WTC11 (cell line): ENCODE measurements at regions not wholly inside any gene's neighbourhood (a gene's known extent, or its start where the extent isn't known, plus 50 kb on each side); places are given as distances from the start of the nearest gene placed in this dataset.

Source experiments
- ATAC-seq: fragments of 200-7000 bp; cut with Tn5 transposase; 2 replicates; pipeline ENCODE4 v1.10.0; 2021; ENCODE audit warnings: mild to moderate bottlenecking, moderate library complexity
- CTCF ChIA-PET: fragments of 300-600 bp; sonication (Branson Sonifier 250); formaldehyde crosslinking; loops from one replicate; lab custom pipeline; 2021; ENCODE audit warnings: antibody characterized with exemption; lab: Charles Lee
- POLR2A ChIA-PET: fragments of 350-600 bp; sonication (Branson Sonifier 250); formaldehyde crosslinking; loops from one replicate; lab custom pipeline; 2021; ENCODE audit warnings: antibody characterized with exemption; lab: Charles Lee
- DNase-seq: peaks from one replicate; pipeline ENCODE4 v3.0.0; 2021; ENCODE audit warnings: low spot score
- H3K27ac Mint-ChIP-seq: 2 replicates; pipeline ENCODE4 v1.8.0; 2021; ENCODE audit warnings: mixed read lengths
- H3K27me3 Mint-ChIP-seq: 2 replicates; pipeline ENCODE4 v1.8.0; 2021; ENCODE audit warnings: low read depth, mild to moderate bottlenecking, moderate library complexity, mixed read lengths
- H3K36me3 Mint-ChIP-seq: 2 replicates; pipeline ENCODE4 v1.8.0; 2021; ENCODE audit warnings: mixed read lengths
- H3K4me1 Mint-ChIP-seq: 2 replicates; pipeline ENCODE4 v1.8.0; 2022; ENCODE audit warnings: mixed read lengths
- H3K4me3 Mint-ChIP-seq: 2 replicates; pipeline ENCODE4 v1.8.0; 2021; ENCODE audit warnings: mild to moderate bottlenecking, moderate library complexity, mixed read lengths
- H3K9me3 Mint-ChIP-seq: 2 replicates; pipeline ENCODE4 v1.8.0; 2021; ENCODE audit warnings: mixed read lengths
- AR ChIP-seq: fragments of 250-450 bp; sonication (Bioruptor Pico); IDR thresholded peaks from 2 replicates; pipeline ENCODE4 v1.9.0; 2021; ENCODE audit warnings: mild to moderate bottlenecking
- ATF1 ChIP-seq: sonication (generic); formaldehyde crosslinking; IDR thresholded peaks from 2 replicates; pipeline ENCODE4 v1.8.1; 2023; ENCODE audit warnings: mild to moderate bottlenecking, moderate library complexity, missing genetic modification reagents
- ATF3 ChIP-seq: sonication (generic); formaldehyde crosslinking; conservative IDR thresholded peaks from 2 replicates; pipeline ENCODE4 v1.8.1; 2022; ENCODE audit warnings: mild to moderate bottlenecking, missing genetic modification reagents
- CBFB ChIP-seq: sonication (generic); formaldehyde crosslinking; IDR thresholded peaks from 2 replicates; pipeline ENCODE4 v1.8.1; 2022; ENCODE audit warnings: mild to moderate bottlenecking, low read depth, missing genetic modification reagents
- GABPB1 ChIP-seq: sonication (generic); formaldehyde crosslinking; IDR thresholded peaks from 2 replicates; pipeline ENCODE4 v1.8.1; 2023; ENCODE audit warnings: mild to moderate bottlenecking, missing genetic modification reagents
- GRHL2 ChIP-seq: fragments of 250-450 bp; sonication (Bioruptor Pico); IDR thresholded peaks from 2 replicates; pipeline ENCODE4 v1.8.0; 2022; ENCODE audit warnings: mild to moderate bottlenecking, moderate library complexity; ENCODE audit not compliant: insufficient replicate concordance, severe bottlenecking
- KAT7 ChIP-seq: sonication (generic); formaldehyde crosslinking; IDR thresholded peaks from 2 replicates; pipeline ENCODE4 v1.8.1; 2023; ENCODE audit warnings: missing genetic modification reagents, mild to moderate bottlenecking, borderline replicate concordance
- NFE2L1 ChIP-seq: sonication (generic); formaldehyde crosslinking; IDR thresholded peaks from 2 replicates; pipeline ENCODE4 v1.8.1; 2023; ENCODE audit warnings: missing genetic modification reagents
- TEAD1 ChIP-seq: sonication (generic); formaldehyde crosslinking; IDR thresholded peaks from 2 replicates; pipeline ENCODE4 v1.8.0; 2022; ENCODE audit warnings: mild to moderate bottlenecking, missing genetic modification reagents
- ZNF138 ChIP-seq: sonication (generic); formaldehyde crosslinking; conservative IDR thresholded peaks from 2 replicates; pipeline ENCODE4 v1.8.1; 2022; ENCODE audit warnings: mild to moderate bottlenecking, moderate library complexity, missing genetic modification reagents
- ZNF219 ChIP-seq: sonication (generic); formaldehyde crosslinking; IDR thresholded peaks from 2 replicates; pipeline ENCODE4 v1.8.0; 2023; ENCODE audit warnings: missing genetic modification reagents, mild to moderate bottlenecking, borderline replicate concordance
- TF ChIP-seq, protein P1 (sequence below): sonication (generic); formaldehyde crosslinking; IDR thresholded peaks from 2 replicates; pipeline ENCODE4 v1.8.1; 2023; ENCODE audit warnings: mild to moderate bottlenecking, missing genetic modification reagents
- TF ChIP-seq, protein P2 (sequence below): sonication (generic); formaldehyde crosslinking; IDR thresholded peaks from 2 replicates; pipeline ENCODE4 v1.8.1; 2023; ENCODE audit warnings: mild to moderate bottlenecking, missing genetic modification reagents
- TF ChIP-seq, protein P3 (sequence below): sonication (generic); formaldehyde crosslinking; IDR thresholded peaks from 2 replicates; pipeline ENCODE4 v1.8.1; 2022; ENCODE audit warnings: low read depth, missing genetic modification reagents, borderline replicate concordance
- TF ChIP-seq, protein P4 (sequence below): sonication (generic); formaldehyde crosslinking; conservative IDR thresholded peaks from 2 replicates; pipeline ENCODE4 v1.8.1; 2023; ENCODE audit warnings: mild to moderate bottlenecking, low read depth, missing genetic modification reagents, moderate library complexity

GRCh38 chrX:110428144-110428543 is 69.5 kb downstream of the RTL9 start:
- DNase-seq = no peak
- no peaks in the 10 kb centered on the region for H3K36me3 Mint-ChIP-seq
- ChIA-PET CTCF (interaction anchor here (0.9 to 1.0 kb wide), 2 partner anchors 10 to 282 kb away, joined by 3 to 4 read pairs; no protein-coding TSS in a partner anchor), POLR2A (no interaction called here)
- no peak overlapping the region for H3K27ac Mint-ChIP-seq
- peaks cover 20% of the 10 kb centered on the region for H3K4me1 Mint-ChIP-seq
- ATAC-seq = no peak
- H3K27me3 Mint-ChIP-seq = peaks cover 28% of the 10 kb centered on the region
- TF ChIP-seq NFE2L1 (CRISPR knock-in tag) (no peak), AR (CRISPR knock-in tag) (no peak)
- H3K9me3 Mint-ChIP-seq = no peaks in the 10 kb centered on the region
- no peak overlapping the region for H3K4me3 Mint-ChIP-seq

DNA sequence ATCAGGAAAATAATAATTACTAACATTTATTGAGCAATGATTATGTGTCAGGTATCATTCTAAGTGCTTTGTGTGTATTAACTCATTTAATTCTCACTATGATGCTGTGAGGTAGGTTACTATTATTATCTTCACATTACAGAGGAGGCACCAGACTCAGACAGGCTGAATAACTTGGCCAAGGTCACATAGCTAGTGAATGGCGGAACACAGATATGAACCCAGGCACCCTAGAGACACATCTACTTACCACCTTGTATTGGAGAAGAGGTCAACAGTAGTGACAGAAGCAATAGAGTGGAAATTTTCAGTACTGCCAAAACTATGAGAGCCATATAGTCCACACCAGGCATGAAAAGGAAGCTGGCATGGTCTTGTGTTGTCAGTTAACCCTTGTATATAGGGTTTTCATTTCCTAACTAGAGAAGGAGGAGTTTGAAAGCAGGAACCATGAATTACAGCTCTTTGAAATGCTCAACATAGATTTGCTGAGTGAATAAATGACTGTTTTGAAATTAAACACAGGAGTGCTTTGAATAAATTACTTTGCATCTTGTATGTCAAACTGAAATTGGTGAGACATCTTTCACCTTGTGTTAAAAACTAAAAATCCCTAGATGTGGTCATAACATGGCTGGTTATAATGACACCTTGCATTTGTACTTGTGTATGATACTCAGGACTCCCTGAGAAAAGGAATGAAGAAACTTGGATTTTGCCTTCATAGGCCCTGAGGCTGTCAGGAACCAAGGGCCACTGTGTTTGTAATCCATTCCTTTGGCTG is 71.8 kb downstream of the RTL9 start:
- Mint-ChIP-seq H3K4me1 (peaks cover 11% of the 10 kb centered on the region), H3K27ac (no peak overlapping the region), H3K4me3 (no peak overlapping the region), H3K9me3 (no peaks in the 10 kb centered on the region), H3K36me3 (no peaks in the 10 kb centered on the region), H3K27me3 (peaks cover 24% of the 10 kb centered on the region)
- CTCF ChIA-PET = no interaction called here
- POLR2A ChIA-PET = no interaction called here
- ATAC-seq (no peak), DNase-seq (no peak)
- TF ChIP-seq ZNF219 = no peak
- TF ChIP-seq ATF1 = no peak
- no peak for TF ChIP-seq ZNF138 (CRISPR knock-in tag)
- no peak for TF ChIP-seq CBFB (CRISPR knock-in tag)
- TF ChIP-seq, protein P1, sequence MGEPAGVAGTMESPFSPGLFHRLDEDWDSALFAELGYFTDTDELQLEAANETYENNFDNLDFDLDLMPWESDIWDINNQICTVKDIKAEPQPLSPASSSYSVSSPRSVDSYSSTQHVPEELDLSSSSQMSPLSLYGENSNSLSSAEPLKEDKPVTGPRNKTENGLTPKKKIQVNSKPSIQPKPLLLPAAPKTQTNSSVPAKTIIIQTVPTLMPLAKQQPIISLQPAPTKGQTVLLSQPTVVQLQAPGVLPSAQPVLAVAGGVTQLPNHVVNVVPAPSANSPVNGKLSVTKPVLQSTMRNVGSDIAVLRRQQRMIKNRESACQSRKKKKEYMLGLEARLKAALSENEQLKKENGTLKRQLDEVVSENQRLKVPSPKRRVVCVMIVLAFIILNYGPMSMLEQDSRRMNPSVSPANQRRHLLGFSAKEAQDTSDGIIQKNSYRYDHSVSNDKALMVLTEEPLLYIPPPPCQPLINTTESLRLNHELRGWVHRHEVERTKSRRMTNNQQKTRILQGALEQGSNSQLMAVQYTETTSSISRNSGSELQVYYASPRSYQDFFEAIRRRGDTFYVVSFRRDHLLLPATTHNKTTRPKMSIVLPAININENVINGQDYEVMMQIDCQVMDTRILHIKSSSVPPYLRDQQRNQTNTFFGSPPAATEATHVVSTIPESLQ (CRISPR knock-in tag) = no peak

- H3K4me3 Mint-ChIP-seq = no peak overlapping the region
- H3K27me3 Mint-ChIP-seq = peaks cover 14% of the 10 kb centered on the region
- no peak overlapping the region for H3K27ac Mint-ChIP-seq
- ChIA-PET CTCF (interaction anchor here (0.8 kb wide), 1 partner anchor 19 kb away, joined by 3 read pairs; no protein-coding TSS in a partner anchor), POLR2A (no interaction called here)
- peaks cover 15% of the 10 kb centered on the region for H3K4me1 Mint-ChIP-seq
- ATAC-seq = no peak
- DNase-seq = no peak
- H3K9me3 Mint-ChIP-seq = no peaks in the 10 kb centered on the region
- no peaks in the 10 kb centered on the region for H3K36me3 Mint-ChIP-seq
- TF ChIP-seq KAT7 = no peak
- no peak for TF ChIP-seq TEAD1
- TF ChIP-seq, protein P2, sequence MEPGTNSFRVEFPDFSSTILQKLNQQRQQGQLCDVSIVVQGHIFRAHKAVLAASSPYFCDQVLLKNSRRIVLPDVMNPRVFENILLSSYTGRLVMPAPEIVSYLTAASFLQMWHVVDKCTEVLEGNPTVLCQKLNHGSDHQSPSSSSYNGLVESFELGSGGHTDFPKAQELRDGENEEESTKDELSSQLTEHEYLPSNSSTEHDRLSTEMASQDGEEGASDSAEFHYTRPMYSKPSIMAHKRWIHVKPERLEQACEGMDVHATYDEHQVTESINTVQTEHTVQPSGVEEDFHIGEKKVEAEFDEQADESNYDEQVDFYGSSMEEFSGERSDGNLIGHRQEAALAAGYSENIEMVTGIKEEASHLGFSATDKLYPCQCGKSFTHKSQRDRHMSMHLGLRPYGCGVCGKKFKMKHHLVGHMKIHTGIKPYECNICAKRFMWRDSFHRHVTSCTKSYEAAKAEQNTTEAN (CRISPR knock-in tag) = no peak
- TF ChIP-seq GABPB1 (CRISPR knock-in tag) = no peak
- no peak for TF ChIP-seq GRHL2 (CRISPR knock-in tag)
- no peak for TF ChIP-seq ATF3
- TF ChIP-seq, protein P3, sequence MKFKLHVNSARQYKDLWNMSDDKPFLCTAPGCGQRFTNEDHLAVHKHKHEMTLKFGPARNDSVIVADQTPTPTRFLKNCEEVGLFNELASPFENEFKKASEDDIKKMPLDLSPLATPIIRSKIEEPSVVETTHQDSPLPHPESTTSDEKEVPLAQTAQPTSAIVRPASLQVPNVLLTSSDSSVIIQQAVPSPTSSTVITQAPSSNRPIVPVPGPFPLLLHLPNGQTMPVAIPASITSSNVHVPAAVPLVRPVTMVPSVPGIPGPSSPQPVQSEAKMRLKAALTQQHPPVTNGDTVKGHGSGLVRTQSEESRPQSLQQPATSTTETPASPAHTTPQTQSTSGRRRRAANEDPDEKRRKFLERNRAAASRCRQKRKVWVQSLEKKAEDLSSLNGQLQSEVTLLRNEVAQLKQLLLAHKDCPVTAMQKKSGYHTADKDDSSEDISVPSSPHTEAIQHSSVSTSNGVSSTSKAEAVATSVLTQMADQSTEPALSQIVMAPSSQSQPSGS (CRISPR knock-in tag) = no peak
- TF ChIP-seq, protein P4, sequence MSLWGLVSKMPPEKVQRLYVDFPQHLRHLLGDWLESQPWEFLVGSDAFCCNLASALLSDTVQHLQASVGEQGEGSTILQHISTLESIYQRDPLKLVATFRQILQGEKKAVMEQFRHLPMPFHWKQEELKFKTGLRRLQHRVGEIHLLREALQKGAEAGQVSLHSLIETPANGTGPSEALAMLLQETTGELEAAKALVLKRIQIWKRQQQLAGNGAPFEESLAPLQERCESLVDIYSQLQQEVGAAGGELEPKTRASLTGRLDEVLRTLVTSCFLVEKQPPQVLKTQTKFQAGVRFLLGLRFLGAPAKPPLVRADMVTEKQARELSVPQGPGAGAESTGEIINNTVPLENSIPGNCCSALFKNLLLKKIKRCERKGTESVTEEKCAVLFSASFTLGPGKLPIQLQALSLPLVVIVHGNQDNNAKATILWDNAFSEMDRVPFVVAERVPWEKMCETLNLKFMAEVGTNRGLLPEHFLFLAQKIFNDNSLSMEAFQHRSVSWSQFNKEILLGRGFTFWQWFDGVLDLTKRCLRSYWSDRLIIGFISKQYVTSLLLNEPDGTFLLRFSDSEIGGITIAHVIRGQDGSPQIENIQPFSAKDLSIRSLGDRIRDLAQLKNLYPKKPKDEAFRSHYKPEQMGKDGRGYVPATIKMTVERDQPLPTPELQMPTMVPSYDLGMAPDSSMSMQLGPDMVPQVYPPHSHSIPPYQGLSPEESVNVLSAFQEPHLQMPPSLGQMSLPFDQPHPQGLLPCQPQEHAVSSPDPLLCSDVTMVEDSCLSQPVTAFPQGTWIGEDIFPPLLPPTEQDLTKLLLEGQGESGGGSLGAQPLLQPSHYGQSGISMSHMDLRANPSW (CRISPR knock-in tag) = no peak
Measured at GRCh38 chrX:110432091-110432905, 73.7 kb downstream of the RTL9 start.
